ENCODE measurements at regions not wholly inside any gene's neighbourhood (a gene's known extent, or its start where the extent isn't known, plus 50 kb on each side); places are given as distances from the start of the nearest gene placed in this dataset.

- TF ChIP-seq, protein P1, sequence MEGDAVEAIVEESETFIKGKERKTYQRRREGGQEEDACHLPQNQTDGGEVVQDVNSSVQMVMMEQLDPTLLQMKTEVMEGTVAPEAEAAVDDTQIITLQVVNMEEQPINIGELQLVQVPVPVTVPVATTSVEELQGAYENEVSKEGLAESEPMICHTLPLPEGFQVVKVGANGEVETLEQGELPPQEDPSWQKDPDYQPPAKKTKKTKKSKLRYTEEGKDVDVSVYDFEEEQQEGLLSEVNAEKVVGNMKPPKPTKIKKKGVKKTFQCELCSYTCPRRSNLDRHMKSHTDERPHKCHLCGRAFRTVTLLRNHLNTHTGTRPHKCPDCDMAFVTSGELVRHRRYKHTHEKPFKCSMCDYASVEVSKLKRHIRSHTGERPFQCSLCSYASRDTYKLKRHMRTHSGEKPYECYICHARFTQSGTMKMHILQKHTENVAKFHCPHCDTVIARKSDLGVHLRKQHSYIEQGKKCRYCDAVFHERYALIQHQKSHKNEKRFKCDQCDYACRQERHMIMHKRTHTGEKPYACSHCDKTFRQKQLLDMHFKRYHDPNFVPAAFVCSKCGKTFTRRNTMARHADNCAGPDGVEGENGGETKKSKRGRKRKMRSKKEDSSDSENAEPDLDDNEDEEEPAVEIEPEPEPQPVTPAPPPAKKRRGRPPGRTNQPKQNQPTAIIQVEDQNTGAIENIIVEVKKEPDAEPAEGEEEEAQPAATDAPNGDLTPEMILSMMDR (conservative IDR thresholded peaks at IDR 0.05): no peak
- no peak for TF ChIP-seq ZFX (IDR thresholded peaks at IDR 0.05)
- H3K27ac ChIP-seq: no peak overlapping the region
Observed at GRCh38 chr5:124467745-124468144, 278.7 kb downstream of the ZNF608 start.

GRCh38 chr5:124466011-124466410, 280.4 kb downstream of the ZNF608 start:
- no peak overlapping the region for H3K27ac ChIP-seq
- TF ChIP-seq, protein P1 (conservative IDR thresholded peaks at IDR 0.05): no peak
- no peak for TF ChIP-seq ZFX (IDR thresholded peaks at IDR 0.05)

DNA sequence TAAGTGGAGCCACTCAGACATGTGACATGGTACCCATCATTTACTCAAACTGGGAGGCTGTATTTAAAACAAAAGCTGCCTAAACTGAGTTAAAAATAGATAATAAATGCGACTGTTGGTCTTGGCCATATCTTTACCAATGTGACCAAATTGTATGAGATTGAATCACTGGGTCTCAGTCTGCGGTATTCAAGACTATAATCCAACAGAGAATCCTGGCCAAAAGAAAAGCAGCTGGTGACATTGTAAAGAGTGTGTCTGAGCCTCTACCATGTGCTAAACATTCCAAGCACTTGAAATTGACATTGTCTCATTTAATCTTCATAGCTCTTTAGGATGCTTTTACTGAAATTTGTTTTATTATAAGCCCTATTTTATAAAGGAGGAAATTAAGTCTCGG, 282.6 kb downstream of the ZNF608 start:
- TF ChIP-seq, protein P1 (conservative IDR thresholded peaks at IDR 0.05): no peak
- no peak for TF ChIP-seq ZFX (IDR thresholded peaks at IDR 0.05)
- no peak overlapping the region for H3K27ac ChIP-seq

- H3K27ac ChIP-seq: no peak overlapping the region
- TF ChIP-seq ZFX (IDR thresholded peaks at IDR 0.05): no peak
- TF ChIP-seq, protein P1 (conservative IDR thresholded peaks at IDR 0.05): no peak
Observed at GRCh38 chr5:124462751-124463150, 283.7 kb downstream of the ZNF608 start.

GRCh38 chr5:124461941-124462340, 284.5 kb downstream of the ZNF608 start:
- no peak overlapping the region for H3K27ac ChIP-seq
- TF ChIP-seq, protein P1 (conservative IDR thresholded peaks at IDR 0.05): no peak
- TF ChIP-seq ZFX (IDR thresholded peaks at IDR 0.05): no peak

- no peak for TF ChIP-seq ZFX (IDR thresholded peaks at IDR 0.05)
- TF ChIP-seq, protein P1 (conservative IDR thresholded peaks at IDR 0.05): no peak
- no peak overlapping the region for H3K27ac ChIP-seq
Observed at GRCh38 chr5:124461157-124461556, 285.3 kb downstream of the ZNF608 start.

DNA sequence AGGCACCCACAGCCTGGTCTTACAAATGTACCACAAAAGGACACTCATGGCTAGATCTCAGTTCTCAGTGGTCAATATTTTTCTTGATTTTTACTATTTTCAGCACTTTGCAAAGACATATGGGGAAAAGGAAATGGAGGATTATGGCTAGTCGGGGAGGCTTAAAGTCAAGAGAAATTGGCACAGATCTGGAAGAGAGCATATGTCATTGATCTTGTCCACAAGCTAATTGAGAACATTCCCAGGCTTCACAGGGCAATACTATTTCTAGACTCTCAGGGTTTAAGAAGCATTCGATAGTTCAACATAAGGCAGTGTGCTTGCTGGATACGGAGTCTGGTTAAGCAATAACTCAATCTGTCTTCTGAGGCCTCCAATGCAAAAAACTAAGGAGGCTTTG, 285.8 kb downstream of the ZNF608 start:
- no peak overlapping the region for H3K27ac ChIP-seq
- no peak for TF ChIP-seq ZFX (IDR thresholded peaks at IDR 0.05)
- TF ChIP-seq, protein P1 (conservative IDR thresholded peaks at IDR 0.05): no peak
